ENCODE measurements at regions not wholly inside any gene's neighbourhood (a gene's known extent, or its start where the extent isn't known, plus 50 kb on each side); places are given as distances from the start of the nearest gene placed in this dataset.

GRCh38 chr2:8583400-8584173 lies 98.3 kb upstream of the ID2 start:
- no peaks in the 10 kb centered on the region for H3K9me3 ChIP-seq (ENCODE audit: low read length)
- peak overlapping the region; percentile 36; the same call in 1 of the 2 replicates for H2AFZ ChIP-seq (ENCODE audit: low read length)
- H3K79me2 ChIP-seq (ENCODE audit: low read length) = no peaks in the 10 kb centered on the region
- no peaks in the 10 kb centered on the region for H3K9me2 ChIP-seq (replicated peaks; ENCODE audit: insufficient read depth, low read length)
- peak overlapping the region; percentile 62 for H3K4me3 ChIP-seq (ENCODE audit: low read length)
- H3K4me1 ChIP-seq (ENCODE audit: low read length) = peaks cover 24% of the 10 kb centered on the region
- peak overlapping the region; percentile 67 for H3K9ac ChIP-seq (ENCODE audit: low read length)
- no peak overlapping the region for H3K27ac ChIP-seq (ENCODE audit: low read length)
- H3K4me2 ChIP-seq (ENCODE audit: low read depth, low read length, poor library complexity, severe bottlenecking) = peak overlapping the region; percentile 68
- H3K36me3 ChIP-seq (ENCODE audit: insufficient read depth, low read length) = no peaks in the 10 kb centered on the region
- DNase-seq = peak; percentile 97
- H3K27me3 ChIP-seq (ENCODE audit: low read length) = no peaks in the 10 kb centered on the region
- H4K20me1 ChIP-seq (ENCODE audit: insufficient read depth, low read depth, low read length) = no peaks in the 10 kb centered on the region

GRCh38 chr2:8584174-8585066 lies 97.4 kb upstream of the ID2 start:
- no peak for DNase-seq
- H3K79me2 ChIP-seq (ENCODE audit: low read length) = no peaks in the 10 kb centered on the region
- H3K9me2 ChIP-seq (replicated peaks; ENCODE audit: insufficient read depth, low read length) = no peaks in the 10 kb centered on the region
- H3K4me3 ChIP-seq (ENCODE audit: low read length) = no peak overlapping the region; the same call in 1 of the 2 replicates
- peak overlapping the region; percentile 68 for H3K4me2 ChIP-seq (ENCODE audit: low read depth, low read length, poor library complexity, severe bottlenecking)
- H3K27ac ChIP-seq (ENCODE audit: low read length) = no peak overlapping the region
- peak overlapping the region; percentile 4; the same call in 1 of the 2 replicates for H3K9ac ChIP-seq (ENCODE audit: low read length)
- H3K36me3 ChIP-seq (ENCODE audit: insufficient read depth, low read length) = no peaks in the 10 kb centered on the region
- 0 out of 2 replicates have a peak overlapping the region, but pooled peaks have one; percentile 12 for H2AFZ ChIP-seq (ENCODE audit: low read length)
- H3K9me3 ChIP-seq (ENCODE audit: low read length) = no peaks in the 10 kb centered on the region
- peaks cover 21% of the 10 kb centered on the region for H3K4me1 ChIP-seq (ENCODE audit: low read length)
- no peaks in the 10 kb centered on the region for H3K27me3 ChIP-seq (ENCODE audit: low read length)
- no peaks in the 10 kb centered on the region for H4K20me1 ChIP-seq (ENCODE audit: insufficient read depth, low read depth, low read length)

- peaks cover 16% of the 10 kb centered on the region for H3K4me1 ChIP-seq (ENCODE audit: low read length)
- no peaks in the 10 kb centered on the region for H3K36me3 ChIP-seq (ENCODE audit: insufficient read depth, low read length)
- H3K79me2 ChIP-seq (ENCODE audit: low read length) = no peaks in the 10 kb centered on the region
- H3K9me2 ChIP-seq (replicated peaks; ENCODE audit: insufficient read depth, low read length) = no peaks in the 10 kb centered on the region
- no peaks in the 10 kb centered on the region for H3K9me3 ChIP-seq (ENCODE audit: low read length)
- no peak overlapping the region for H3K4me3 ChIP-seq (ENCODE audit: low read length)
- H3K4me2 ChIP-seq (ENCODE audit: low read depth, low read length, poor library complexity, severe bottlenecking) = no peak overlapping the region
- H2AFZ ChIP-seq (ENCODE audit: low read length) = no peak overlapping the region
- H3K27me3 ChIP-seq (ENCODE audit: low read length) = no peaks in the 10 kb centered on the region
- DNase-seq = no peak
- no peak overlapping the region for H3K9ac ChIP-seq (ENCODE audit: low read length)
- H3K27ac ChIP-seq (ENCODE audit: low read length) = no peak overlapping the region
- H4K20me1 ChIP-seq (ENCODE audit: insufficient read depth, low read depth, low read length) = no peaks in the 10 kb centered on the region
These were observed 95.3 kb upstream of the ID2 start for GRCh38 chr2:8586457-8587051.

- Histone ChIP-seq H3K4me3 (ENCODE audit: low read length) (no peak overlapping the region), H3K27me3 (ENCODE audit: low read length) (no peaks in the 10 kb centered on the region), H3K4me1 (ENCODE audit: low read length) (peaks cover 16% of the 10 kb centered on the region), H3K9me2 (replicated peaks; ENCODE audit: insufficient read depth, low read length) (no peaks in the 10 kb centered on the region), H3K9me3 (ENCODE audit: low read length) (no peaks in the 10 kb centered on the region), H4K20me1 (ENCODE audit: insufficient read depth, low read depth, low read length) (no peaks in the 10 kb centered on the region), H3K79me2 (ENCODE audit: low read length) (no peaks in the 10 kb centered on the region), H3K9ac (ENCODE audit: low read length) (no peak overlapping the region), H3K4me2 (ENCODE audit: low read depth, low read length, poor library complexity, severe bottlenecking) (no peak overlapping the region), H3K36me3 (ENCODE audit: insufficient read depth, low read length) (no peaks in the 10 kb centered on the region), H2AFZ (ENCODE audit: low read length) (no peak overlapping the region), H3K27ac (ENCODE audit: low read length) (no peak overlapping the region)
- no peak for DNase-seq
These were observed 94.5 kb upstream of the ID2 start for GRCh38 chr2:8587251-8587791.

GRCh38 chr2:8587920-8588830 lies 93.7 kb upstream of the ID2 start:
- Histone ChIP-seq H3K9me2 (replicated peaks; ENCODE audit: insufficient read depth, low read length) (no peaks in the 10 kb centered on the region), H3K4me1 (ENCODE audit: low read length) (peaks cover 8% of the 10 kb centered on the region), H2AFZ (ENCODE audit: low read length) (no peak overlapping the region), H3K4me2 (ENCODE audit: low read depth, low read length, poor library complexity, severe bottlenecking) (no peak overlapping the region), H4K20me1 (ENCODE audit: insufficient read depth, low read depth, low read length) (no peaks in the 10 kb centered on the region), H3K27ac (ENCODE audit: low read length) (no peak overlapping the region), H3K27me3 (ENCODE audit: low read length) (no peaks in the 10 kb centered on the region), H3K9ac (ENCODE audit: low read length) (no peak overlapping the region), H3K36me3 (ENCODE audit: insufficient read depth, low read length) (no peaks in the 10 kb centered on the region), H3K79me2 (ENCODE audit: low read length) (no peaks in the 10 kb centered on the region), H3K4me3 (ENCODE audit: low read length) (no peak overlapping the region), H3K9me3 (ENCODE audit: low read length) (no peaks in the 10 kb centered on the region)
- DNase-seq = no peak

- Histone ChIP-seq H3K9me2 (replicated peaks; ENCODE audit: insufficient read depth, low read length) (no peaks in the 10 kb centered on the region), H3K4me1 (ENCODE audit: low read length) (peaks cover 3% of the 10 kb centered on the region), H3K9me3 (ENCODE audit: low read length) (no peaks in the 10 kb centered on the region), H3K79me2 (ENCODE audit: low read length) (no peaks in the 10 kb centered on the region), H2AFZ (ENCODE audit: low read length) (no peak overlapping the region), H3K4me3 (ENCODE audit: low read length) (no peak overlapping the region), H3K27me3 (ENCODE audit: low read length) (no peaks in the 10 kb centered on the region), H4K20me1 (ENCODE audit: insufficient read depth, low read depth, low read length) (no peaks in the 10 kb centered on the region), H3K9ac (ENCODE audit: low read length) (no peak overlapping the region), H3K4me2 (ENCODE audit: low read depth, low read length, poor library complexity, severe bottlenecking) (no peak overlapping the region), H3K27ac (ENCODE audit: low read length) (no peak overlapping the region), H3K36me3 (ENCODE audit: insufficient read depth, low read length) (no peaks in the 10 kb centered on the region)
- no peak for DNase-seq
These were observed 93.0 kb upstream of the ID2 start for GRCh38 chr2:8588831-8589191.

- no peaks in the 10 kb centered on the region for H3K27me3 ChIP-seq (ENCODE audit: low read length)
- H4K20me1 ChIP-seq (ENCODE audit: insufficient read depth, low read depth, low read length) = no peaks in the 10 kb centered on the region
- no peaks in the 10 kb centered on the region for H3K36me3 ChIP-seq (ENCODE audit: insufficient read depth, low read length)
- no peak for DNase-seq
- H3K9me2 ChIP-seq (replicated peaks; ENCODE audit: insufficient read depth, low read length) = no peaks in the 10 kb centered on the region
- no peaks in the 10 kb centered on the region for H3K4me1 ChIP-seq (ENCODE audit: low read length)
- no peak overlapping the region for H3K4me2 ChIP-seq (ENCODE audit: low read depth, low read length, poor library complexity, severe bottlenecking)
- no peak overlapping the region for H3K4me3 ChIP-seq (ENCODE audit: low read length)
- H3K9me3 ChIP-seq (ENCODE audit: low read length) = no peaks in the 10 kb centered on the region
- no peak overlapping the region for H3K9ac ChIP-seq (ENCODE audit: low read length)
- no peaks in the 10 kb centered on the region for H3K79me2 ChIP-seq (ENCODE audit: low read length)
- H2AFZ ChIP-seq (ENCODE audit: low read length) = no peak overlapping the region
- no peak overlapping the region for H3K27ac ChIP-seq (ENCODE audit: low read length)
These were observed 92.1 kb upstream of the ID2 start for GRCh38 chr2:8589721-8590120.

Data from Karpas-422 (cell line).